Activated naive CD4-positive, alpha-beta T cell treated with anti-CD3 and anti-CD28 coated beads for 36 hours (primary cell): ENCODE measurements at regions not wholly inside any gene's neighbourhood (a gene's known extent, or its start where the extent isn't known, plus 50 kb on each side); places are given as distances from the start of the nearest gene placed in this dataset.

Source experiments
- CTCF ChIA-PET: fragments of 350-600 bp; sonication (Branson Sonifier 250); formaldehyde crosslinking; loops from one replicate; lab custom pipeline; 2021; ENCODE audit warnings: antibody characterized with exemption; lab: Charles Lee
- DNase-seq: peaks from one replicate; pipeline ENCODE4 v3.0.0-alpha.2; 2020
- H3K27ac Mint-ChIP-seq: one replicate; pipeline ENCODE4 v1.8.0; 2021; ENCODE audit warnings: mild to moderate bottlenecking, mixed read lengths
- H3K27me3 Mint-ChIP-seq: one replicate; pipeline ENCODE4 v1.8.0; 2021; ENCODE audit warnings: low read depth, mixed read lengths
- H3K36me3 Mint-ChIP-seq: one replicate; pipeline ENCODE4 v1.8.0; 2021; ENCODE audit warnings: low read depth, mixed read lengths
- H3K4me1 Mint-ChIP-seq: one replicate; pipeline ENCODE4 v1.8.0; 2021; ENCODE audit warnings: low read depth, mixed read lengths
- H3K4me3 Mint-ChIP-seq: one replicate; pipeline ENCODE4 v1.8.0; 2021; ENCODE audit warnings: mild to moderate bottlenecking, moderate library complexity, mixed read lengths
- H3K9me3 Mint-ChIP-seq: one replicate; pipeline ENCODE4 v1.8.0; 2021; ENCODE audit warnings: mixed read lengths
- intact Hi-C: fragments of 100-400 bp; cut with micrococcal nuclease; formaldehyde crosslinking; loops from one replicate; pipeline ENCODE4 v1.15.1; 2023

GRCh38 chr17:55873017-55873758, 122.3 kb downstream of the PCTP start:
- no peak for DNase-seq
- Mint-ChIP-seq H3K36me3 (no peaks in the 10 kb centered on the region), H3K27ac (no peak overlapping the region), H3K9me3 (peaks cover 5% of the 10 kb centered on the region), H3K4me3 (no peak overlapping the region), H3K27me3 (peaks cover 3% of the 10 kb centered on the region), H3K4me1 (no peaks in the 10 kb centered on the region)
- intact Hi-C loops = no loop called here
- CTCF ChIA-PET = interaction anchor here (0.5 kb wide), 1 partner anchor 611 kb away, joined by 3 read pairs; no protein-coding TSS in a partner anchor

- Mint-ChIP-seq H3K4me3 (no peak overlapping the region), H3K9me3 (no peaks in the 10 kb centered on the region), H3K4me1 (no peaks in the 10 kb centered on the region), H3K36me3 (no peaks in the 10 kb centered on the region), H3K27ac (no peak overlapping the region), H3K27me3 (peaks cover 4% of the 10 kb centered on the region)
- intact Hi-C loops = no loop called here
- CTCF ChIA-PET = no interaction called here
- no peak for DNase-seq
Measured at GRCh38 chr17:55883149-55883548, 132.3 kb downstream of the PCTP start.

GRCh38 chr17:55887531-55887930, 136.7 kb downstream of the PCTP start:
- Mint-ChIP-seq H3K36me3 (no peaks in the 10 kb centered on the region), H3K27ac (no peak overlapping the region), H3K4me3 (no peak overlapping the region), H3K27me3 (peaks cover 8% of the 10 kb centered on the region), H3K9me3 (no peaks in the 10 kb centered on the region), H3K4me1 (no peaks in the 10 kb centered on the region)
- intact Hi-C loops = no loop called here
- no peak for DNase-seq
- CTCF ChIA-PET = no interaction called here

GRCh38 chr17:55889271-55889670, 138.4 kb downstream of the PCTP start:
- intact Hi-C loops = no loop called here
- Mint-ChIP-seq H3K9me3 (no peaks in the 10 kb centered on the region), H3K4me3 (no peak overlapping the region), H3K4me1 (no peaks in the 10 kb centered on the region), H3K36me3 (no peaks in the 10 kb centered on the region), H3K27me3 (peaks cover 10% of the 10 kb centered on the region), H3K27ac (no peak overlapping the region)
- no peak for DNase-seq
- CTCF ChIA-PET = no interaction called here

GRCh38 chr17:55895112-55895759, 144.4 kb downstream of the PCTP start:
- CTCF ChIA-PET = no interaction called here
- Mint-ChIP-seq H3K4me1 (no peaks in the 10 kb centered on the region), H3K9me3 (no peaks in the 10 kb centered on the region), H3K27ac (no peak overlapping the region), H3K27me3 (peaks cover 11% of the 10 kb centered on the region), H3K4me3 (no peak overlapping the region), H3K36me3 (no peaks in the 10 kb centered on the region)
- no peak for DNase-seq
- intact Hi-C loops = no loop called here

GRCh38 chr17:55897301-55897700, 146.4 kb downstream of the PCTP start:
- H3K36me3 Mint-ChIP-seq = no peaks in the 10 kb centered on the region
- DNase-seq = no peak
- CTCF ChIA-PET = no interaction called here
- H3K9me3 Mint-ChIP-seq = no peaks in the 10 kb centered on the region
- H3K27me3 Mint-ChIP-seq = peaks cover 13% of the 10 kb centered on the region
- H3K4me3 Mint-ChIP-seq = no peak overlapping the region
- H3K4me1 Mint-ChIP-seq = no peaks in the 10 kb centered on the region
- intact Hi-C loops = no loop called here
- no peak overlapping the region for H3K27ac Mint-ChIP-seq

- Mint-ChIP-seq H3K36me3 (no peaks in the 10 kb centered on the region), H3K9me3 (no peaks in the 10 kb centered on the region), H3K27ac (no peak overlapping the region), H3K4me3 (no peak overlapping the region), H3K4me1 (no peaks in the 10 kb centered on the region), H3K27me3 (peaks cover 11% of the 10 kb centered on the region)
- DNase-seq = no peak
- CTCF ChIA-PET = no interaction called here
- intact Hi-C loops = no loop called here
Measured at GRCh38 chr17:55898195-55898594, 147.3 kb downstream of the PCTP start.

- Mint-ChIP-seq H3K4me1 (no peaks in the 10 kb centered on the region), H3K27ac (no peak overlapping the region), H3K9me3 (no peaks in the 10 kb centered on the region), H3K27me3 (peaks cover 10% of the 10 kb centered on the region), H3K4me3 (no peak overlapping the region), H3K36me3 (no peaks in the 10 kb centered on the region)
- no peak for DNase-seq
- CTCF ChIA-PET = no interaction called here
- intact Hi-C loops = no loop called here
Measured at GRCh38 chr17:55900188-55900587, 149.3 kb downstream of the PCTP start.

GRCh38 chr17:55903028-55903690, 152.3 kb downstream of the PCTP start:
- no peak for DNase-seq
- intact Hi-C loops = no loop called here
- peaks cover 5% of the 10 kb centered on the region for H3K27me3 Mint-ChIP-seq
- H3K27ac Mint-ChIP-seq = no peak overlapping the region
- no peak overlapping the region for H3K4me3 Mint-ChIP-seq
- CTCF ChIA-PET = no interaction called here
- H3K4me1 Mint-ChIP-seq = no peaks in the 10 kb centered on the region
- no peaks in the 10 kb centered on the region for H3K9me3 Mint-ChIP-seq
- H3K36me3 Mint-ChIP-seq = no peaks in the 10 kb centered on the region

GRCh38 chr17:55909776-55910175, 158.9 kb downstream of the PCTP start:
- Mint-ChIP-seq H3K4me1 (no peaks in the 10 kb centered on the region), H3K4me3 (no peak overlapping the region), H3K27ac (no peak overlapping the region), H3K9me3 (no peaks in the 10 kb centered on the region), H3K36me3 (no peaks in the 10 kb centered on the region), H3K27me3 (peaks cover 5% of the 10 kb centered on the region)
- intact Hi-C loops = no loop called here
- CTCF ChIA-PET = no interaction called here
- no peak for DNase-seq

- Mint-ChIP-seq H3K4me1 (no peaks in the 10 kb centered on the region), H3K27ac (no peak overlapping the region), H3K36me3 (no peaks in the 10 kb centered on the region), H3K9me3 (no peaks in the 10 kb centered on the region), H3K27me3 (peaks cover 5% of the 10 kb centered on the region), H3K4me3 (no peak overlapping the region)
- CTCF ChIA-PET = no interaction called here
- intact Hi-C loops = no loop called here
- DNase-seq = no peak
Measured at GRCh38 chr17:55911186-55911585, 160.3 kb downstream of the PCTP start.

- CTCF ChIA-PET = no interaction called here
- H3K36me3 Mint-ChIP-seq = no peaks in the 10 kb centered on the region
- peaks cover 3% of the 10 kb centered on the region for H3K27me3 Mint-ChIP-seq
- no peak overlapping the region for H3K4me3 Mint-ChIP-seq
- DNase-seq = no peak
- intact Hi-C loops = no loop called here
- H3K27ac Mint-ChIP-seq = no peak overlapping the region
- H3K9me3 Mint-ChIP-seq = peaks cover 4% of the 10 kb centered on the region
- H3K4me1 Mint-ChIP-seq = peaks cover 7% of the 10 kb centered on the region
Measured at GRCh38 chr17:55925440-55925839, 174.6 kb downstream of the PCTP start.
